ENCODE measurements at regions not wholly inside any gene's neighbourhood (a gene's known extent, or its start where the extent isn't known, plus 50 kb on each side); places are given as distances from the start of the nearest gene placed in this dataset.

DNA sequence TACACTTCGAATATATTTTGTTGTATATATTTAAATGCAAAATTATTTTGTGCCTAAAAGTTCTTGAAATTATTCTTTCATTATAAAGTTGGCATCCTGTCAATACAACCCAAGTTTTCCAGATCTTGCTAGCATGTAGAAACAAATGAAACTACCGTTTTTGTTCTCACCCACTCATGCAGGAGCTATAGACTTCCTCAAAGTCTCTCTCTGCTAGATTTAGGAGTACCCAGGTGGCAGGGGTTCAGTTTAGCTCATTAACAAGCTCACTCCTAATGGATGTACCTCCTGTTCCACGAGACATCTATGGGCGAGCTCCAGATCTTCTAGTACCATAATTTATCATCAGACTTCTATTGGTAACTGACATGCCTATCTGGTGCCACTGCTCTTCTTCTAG lies 390.2 kb upstream of the POU3F1 start:
- intact Hi-C loops (cut with micrococcal nuclease) = no loop called here
- H3K4me3 ChIP-seq (replicated peaks in 1 of 2; ENCODE audit: low read depth in 1 of 2, low read length in 2 of 2) = no peak overlapping the region
- no peaks in the 10 kb centered on the region for H4K20me1 ChIP-seq (ENCODE audit: insufficient read depth)
- BruUV-seq (replicated peaks) = no TSS peak
- H3K9ac ChIP-seq (ENCODE audit: low read length) = no peak overlapping the region
- no peaks in the 10 kb centered on the region for H3K9me3 ChIP-seq (ENCODE audit: control insufficient read depth in 1 of 2, insufficient read depth in 1 of 2, low read depth in 1 of 2, low read length in 2 of 2)
- no peak overlapping the region for H3K4me2 ChIP-seq (ENCODE audit: low read length)
- H3K36me3 ChIP-seq (ENCODE audit: control insufficient read depth in 1 of 2, insufficient read depth in 2 of 2, low read length in 2 of 2) = no peaks in the 10 kb centered on the region
- no peak overlapping the region for H2AFZ ChIP-seq (ENCODE audit: low read depth, low read length, poor library complexity, severe bottlenecking)
- TF ChIP-seq RAD21 (IDR thresholded peaks at IDR 0.05; ENCODE audit: low read depth) (no peak), CBX3 (IDR thresholded peaks at IDR 0.05; ENCODE audit: low read depth) (no peak), ZFX (IDR thresholded peaks at IDR 0.05) (no peak), EZH2phosphoT487 (IDR thresholded peaks at IDR 0.05; ENCODE audit: borderline replicate concordance) (no peak), TCF7L2 (IDR thresholded peaks at IDR 0.05; ENCODE audit: borderline replicate concordance, extremely low read depth, insufficient read depth, insufficient read length) (no peak), ZNF274 (IDR thresholded peaks at IDR 0.05; ENCODE audit: low read depth, low read length) (no peak), SIN3A (IDR thresholded peaks at IDR 0.05; ENCODE audit: low read depth) (no peak), YY1 (IDR thresholded peaks at IDR 0.05; ENCODE audit: extremely low read depth, insufficient replicate concordance, low read depth, low read length) (no peak), POLR2AphosphoS5 (IDR thresholded peaks at IDR 0.05; ENCODE audit: low read depth, low read length) (no peak), CEBPB (IDR thresholded peaks at IDR 0.05; ENCODE audit: low read depth) (no peak), JUND (IDR thresholded peaks at IDR 0.05) (no peak), FOSL1 (IDR thresholded peaks at IDR 0.05; ENCODE audit: low read depth) (no peak), POLR2A (IDR thresholded peaks at IDR 0.05; ENCODE audit: borderline replicate concordance, extremely low read depth, insufficient read depth, insufficient read length) (no peak), ELF1 (IDR thresholded peaks at IDR 0.05; ENCODE audit: borderline replicate concordance, low read depth) (no peak), SRF (IDR thresholded peaks at IDR 0.05; ENCODE audit: low read depth) (no peak)
- TF ChIP-seq, protein P1, sequence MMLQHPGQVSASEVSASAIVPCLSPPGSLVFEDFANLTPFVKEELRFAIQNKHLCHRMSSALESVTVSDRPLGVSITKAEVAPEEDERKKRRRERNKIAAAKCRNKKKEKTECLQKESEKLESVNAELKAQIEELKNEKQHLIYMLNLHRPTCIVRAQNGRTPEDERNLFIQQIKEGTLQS (IDR thresholded peaks at IDR 0.05) = no peak
- TF ChIP-seq, protein P2, sequence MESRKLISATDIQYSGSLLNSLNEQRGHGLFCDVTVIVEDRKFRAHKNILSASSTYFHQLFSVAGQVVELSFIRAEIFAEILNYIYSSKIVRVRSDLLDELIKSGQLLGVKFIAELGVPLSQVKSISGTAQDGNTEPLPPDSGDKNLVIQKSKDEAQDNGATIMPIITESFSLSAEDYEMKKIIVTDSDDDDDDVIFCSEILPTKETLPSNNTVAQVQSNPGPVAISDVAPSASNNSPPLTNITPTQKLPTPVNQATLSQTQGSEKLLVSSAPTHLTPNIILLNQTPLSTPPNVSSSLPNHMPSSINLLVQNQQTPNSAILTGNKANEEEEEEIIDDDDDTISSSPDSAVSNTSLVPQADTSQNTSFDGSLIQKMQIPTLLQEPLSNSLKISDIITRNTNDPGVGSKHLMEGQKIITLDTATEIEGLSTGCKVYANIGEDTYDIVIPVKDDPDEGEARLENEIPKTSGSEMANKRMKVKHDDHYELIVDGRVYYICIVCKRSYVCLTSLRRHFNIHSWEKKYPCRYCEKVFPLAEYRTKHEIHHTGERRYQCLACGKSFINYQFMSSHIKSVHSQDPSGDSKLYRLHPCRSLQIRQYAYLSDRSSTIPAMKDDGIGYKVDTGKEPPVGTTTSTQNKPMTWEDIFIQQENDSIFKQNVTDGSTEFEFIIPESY (IDR thresholded peaks at IDR 0.05; ENCODE audit: extremely low read depth, insufficient replicate concordance, low read length) = no peak
- TF ChIP-seq, protein P3, sequence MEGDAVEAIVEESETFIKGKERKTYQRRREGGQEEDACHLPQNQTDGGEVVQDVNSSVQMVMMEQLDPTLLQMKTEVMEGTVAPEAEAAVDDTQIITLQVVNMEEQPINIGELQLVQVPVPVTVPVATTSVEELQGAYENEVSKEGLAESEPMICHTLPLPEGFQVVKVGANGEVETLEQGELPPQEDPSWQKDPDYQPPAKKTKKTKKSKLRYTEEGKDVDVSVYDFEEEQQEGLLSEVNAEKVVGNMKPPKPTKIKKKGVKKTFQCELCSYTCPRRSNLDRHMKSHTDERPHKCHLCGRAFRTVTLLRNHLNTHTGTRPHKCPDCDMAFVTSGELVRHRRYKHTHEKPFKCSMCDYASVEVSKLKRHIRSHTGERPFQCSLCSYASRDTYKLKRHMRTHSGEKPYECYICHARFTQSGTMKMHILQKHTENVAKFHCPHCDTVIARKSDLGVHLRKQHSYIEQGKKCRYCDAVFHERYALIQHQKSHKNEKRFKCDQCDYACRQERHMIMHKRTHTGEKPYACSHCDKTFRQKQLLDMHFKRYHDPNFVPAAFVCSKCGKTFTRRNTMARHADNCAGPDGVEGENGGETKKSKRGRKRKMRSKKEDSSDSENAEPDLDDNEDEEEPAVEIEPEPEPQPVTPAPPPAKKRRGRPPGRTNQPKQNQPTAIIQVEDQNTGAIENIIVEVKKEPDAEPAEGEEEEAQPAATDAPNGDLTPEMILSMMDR (IDR thresholded peaks at IDR 0.05 in 2 of 3, conservative IDR thresholded peaks at IDR 0.05 in 1 of 3; ENCODE audit: borderline replicate concordance in 1 of 3, insufficient read depth in 1 of 3, low read depth in 2 of 3, low read length in 2 of 3) = no peak
- TF ChIP-seq, protein P4, sequence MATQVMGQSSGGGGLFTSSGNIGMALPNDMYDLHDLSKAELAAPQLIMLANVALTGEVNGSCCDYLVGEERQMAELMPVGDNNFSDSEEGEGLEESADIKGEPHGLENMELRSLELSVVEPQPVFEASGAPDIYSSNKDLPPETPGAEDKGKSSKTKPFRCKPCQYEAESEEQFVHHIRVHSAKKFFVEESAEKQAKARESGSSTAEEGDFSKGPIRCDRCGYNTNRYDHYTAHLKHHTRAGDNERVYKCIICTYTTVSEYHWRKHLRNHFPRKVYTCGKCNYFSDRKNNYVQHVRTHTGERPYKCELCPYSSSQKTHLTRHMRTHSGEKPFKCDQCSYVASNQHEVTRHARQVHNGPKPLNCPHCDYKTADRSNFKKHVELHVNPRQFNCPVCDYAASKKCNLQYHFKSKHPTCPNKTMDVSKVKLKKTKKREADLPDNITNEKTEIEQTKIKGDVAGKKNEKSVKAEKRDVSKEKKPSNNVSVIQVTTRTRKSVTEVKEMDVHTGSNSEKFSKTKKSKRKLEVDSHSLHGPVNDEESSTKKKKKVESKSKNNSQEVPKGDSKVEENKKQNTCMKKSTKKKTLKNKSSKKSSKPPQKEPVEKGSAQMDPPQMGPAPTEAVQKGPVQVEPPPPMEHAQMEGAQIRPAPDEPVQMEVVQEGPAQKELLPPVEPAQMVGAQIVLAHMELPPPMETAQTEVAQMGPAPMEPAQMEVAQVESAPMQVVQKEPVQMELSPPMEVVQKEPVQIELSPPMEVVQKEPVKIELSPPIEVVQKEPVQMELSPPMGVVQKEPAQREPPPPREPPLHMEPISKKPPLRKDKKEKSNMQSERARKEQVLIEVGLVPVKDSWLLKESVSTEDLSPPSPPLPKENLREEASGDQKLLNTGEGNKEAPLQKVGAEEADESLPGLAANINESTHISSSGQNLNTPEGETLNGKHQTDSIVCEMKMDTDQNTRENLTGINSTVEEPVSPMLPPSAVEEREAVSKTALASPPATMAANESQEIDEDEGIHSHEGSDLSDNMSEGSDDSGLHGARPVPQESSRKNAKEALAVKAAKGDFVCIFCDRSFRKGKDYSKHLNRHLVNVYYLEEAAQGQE (IDR thresholded peaks at IDR 0.05; ENCODE audit: low read depth) = no peak
- no peak for ATAC-seq
- no peaks in the 10 kb centered on the region for H3K9me2 ChIP-seq (ENCODE audit: insufficient read depth)
- no peaks in the 10 kb centered on the region for H3K4me1 ChIP-seq (ENCODE audit: control insufficient read depth in 1 of 2, insufficient read depth in 2 of 2, low read length in 2 of 2)
- CTCF ChIA-PET = no interaction called here
- H3K27ac ChIP-seq (ENCODE audit: low read depth, low read length) = no peak overlapping the region
- H3K27me3 ChIP-seq (ENCODE audit: insufficient read depth, low read length) = peaks cover 53% of the 10 kb centered on the region
- POLR2A ChIA-PET = no interaction called here
- H3K79me2 ChIP-seq (ENCODE audit: insufficient read depth, low read length) = no peaks in the 10 kb centered on the region
- RAD21 ChIA-PET (ENCODE audit: low non-redundant PET in 1 of 2, low total read pairs in 2 of 2, uncharacterized antibody in 2 of 2, unreplicated experiment in 2 of 2) = no interaction called here
- DNase-seq (ENCODE audit: low read depth, low spot score) = no peak
